OCI-LY1 (cell line): ENCODE measurements at regions not wholly inside any gene's neighbourhood (a gene's known extent, or its start where the extent isn't known, plus 50 kb on each side); places are given as distances from the start of the nearest gene placed in this dataset.

Experiments
- EZH2 ChIP-seq: fragments of 200-600 bp; sonication (generic), shearing (Covaris generic); IDR thresholded peaks from 2 replicates; pipeline ENCODE4 v1.8.0; 2017; ENCODE audit warnings: borderline replicate concordance, mixed run types, mild to moderate bottlenecking, antibody characterized with exemption, low read length, moderate library complexity, mixed read lengths
- TF ChIP-seq, protein P1 (sequence below): fragments of 200-600 bp; sonication (generic), shearing (Covaris generic); IDR thresholded peaks from 2 replicates; pipeline ENCODE4 v1.5.1; 2017; ENCODE audit warnings: mild to moderate bottlenecking, antibody characterized with exemption, low read length, moderate library complexity, mixed read lengths

DNA sequence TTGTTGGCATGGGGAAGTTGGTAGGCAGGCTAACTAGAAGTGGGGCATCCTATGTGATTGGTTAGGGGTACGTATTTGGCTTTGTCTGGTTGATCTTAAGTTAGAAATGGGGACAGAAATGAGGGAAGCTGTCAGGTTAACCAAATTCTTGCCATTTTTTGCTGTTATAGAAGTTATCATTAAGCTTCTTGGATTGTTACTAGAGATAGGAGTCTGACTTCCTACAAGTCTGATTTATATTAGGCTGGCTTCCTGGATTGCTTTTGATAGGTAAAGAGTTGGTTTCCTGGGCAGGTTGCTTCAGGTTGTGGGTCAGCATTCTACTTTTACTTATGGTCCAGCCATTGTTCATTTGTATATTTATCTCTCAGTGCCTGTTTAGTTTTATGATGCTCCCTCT, 216.9 kb downstream of the TLE4 start:
- TF ChIP-seq, protein P1, sequence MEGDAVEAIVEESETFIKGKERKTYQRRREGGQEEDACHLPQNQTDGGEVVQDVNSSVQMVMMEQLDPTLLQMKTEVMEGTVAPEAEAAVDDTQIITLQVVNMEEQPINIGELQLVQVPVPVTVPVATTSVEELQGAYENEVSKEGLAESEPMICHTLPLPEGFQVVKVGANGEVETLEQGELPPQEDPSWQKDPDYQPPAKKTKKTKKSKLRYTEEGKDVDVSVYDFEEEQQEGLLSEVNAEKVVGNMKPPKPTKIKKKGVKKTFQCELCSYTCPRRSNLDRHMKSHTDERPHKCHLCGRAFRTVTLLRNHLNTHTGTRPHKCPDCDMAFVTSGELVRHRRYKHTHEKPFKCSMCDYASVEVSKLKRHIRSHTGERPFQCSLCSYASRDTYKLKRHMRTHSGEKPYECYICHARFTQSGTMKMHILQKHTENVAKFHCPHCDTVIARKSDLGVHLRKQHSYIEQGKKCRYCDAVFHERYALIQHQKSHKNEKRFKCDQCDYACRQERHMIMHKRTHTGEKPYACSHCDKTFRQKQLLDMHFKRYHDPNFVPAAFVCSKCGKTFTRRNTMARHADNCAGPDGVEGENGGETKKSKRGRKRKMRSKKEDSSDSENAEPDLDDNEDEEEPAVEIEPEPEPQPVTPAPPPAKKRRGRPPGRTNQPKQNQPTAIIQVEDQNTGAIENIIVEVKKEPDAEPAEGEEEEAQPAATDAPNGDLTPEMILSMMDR: no peak
- no peak for TF ChIP-seq EZH2
